Keratinocyte (primary cell): ENCODE measurements at regions not wholly inside any gene's neighbourhood (a gene's known extent, or its start where the extent isn't known, plus 50 kb on each side); places are given as distances from the start of the nearest gene placed in this dataset.

Experiments
- EZH2 ChIP-seq: IDR thresholded peaks from one replicate; pipeline ENCODE4 v1.6.1; 2012; ENCODE audit warnings: inconsistent platforms, mild to moderate bottlenecking, low read length, moderate library complexity
- TF ChIP-seq, protein P1 (sequence below), 3 experiments: IDR thresholded peaks in 1 of 3; conservative IDR thresholded peaks in 1 of 3; optimal IDR thresholded peaks in 1 of 3; 2 replicates in 2 of 3; 3 replicates in 1 of 3; pipeline versions ENCODE3 to v1.5.1; 2011; ENCODE audit warnings: low read length in 3 of 3, mild to moderate bottlenecking in 3 of 3, moderate library complexity in 2 of 3, control low read depth in 1 of 3, inconsistent platforms in 1 of 3; ENCODE audit not compliant: insufficient read depth in 2 of 3; ENCODE audit errors: extremely low read depth in 1 of 3

GRCh38 chrX:20455001-20455400 lies 188.3 kb upstream of the RPS6KA3 start:
- TF ChIP-seq, protein P1, sequence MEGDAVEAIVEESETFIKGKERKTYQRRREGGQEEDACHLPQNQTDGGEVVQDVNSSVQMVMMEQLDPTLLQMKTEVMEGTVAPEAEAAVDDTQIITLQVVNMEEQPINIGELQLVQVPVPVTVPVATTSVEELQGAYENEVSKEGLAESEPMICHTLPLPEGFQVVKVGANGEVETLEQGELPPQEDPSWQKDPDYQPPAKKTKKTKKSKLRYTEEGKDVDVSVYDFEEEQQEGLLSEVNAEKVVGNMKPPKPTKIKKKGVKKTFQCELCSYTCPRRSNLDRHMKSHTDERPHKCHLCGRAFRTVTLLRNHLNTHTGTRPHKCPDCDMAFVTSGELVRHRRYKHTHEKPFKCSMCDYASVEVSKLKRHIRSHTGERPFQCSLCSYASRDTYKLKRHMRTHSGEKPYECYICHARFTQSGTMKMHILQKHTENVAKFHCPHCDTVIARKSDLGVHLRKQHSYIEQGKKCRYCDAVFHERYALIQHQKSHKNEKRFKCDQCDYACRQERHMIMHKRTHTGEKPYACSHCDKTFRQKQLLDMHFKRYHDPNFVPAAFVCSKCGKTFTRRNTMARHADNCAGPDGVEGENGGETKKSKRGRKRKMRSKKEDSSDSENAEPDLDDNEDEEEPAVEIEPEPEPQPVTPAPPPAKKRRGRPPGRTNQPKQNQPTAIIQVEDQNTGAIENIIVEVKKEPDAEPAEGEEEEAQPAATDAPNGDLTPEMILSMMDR (optimal IDR thresholded peaks at IDR 0.05 in 1 of 3, IDR thresholded peaks at IDR 0.05 in 1 of 3, conservative IDR thresholded peaks at IDR 0.05 in 1 of 3; ENCODE audit: extremely low read depth in 1 of 3, insufficient read depth in 2 of 3, low read length in 3 of 3): no peak
- no peak for TF ChIP-seq EZH2
